ENCODE measurements at regions not wholly inside any gene's neighbourhood (a gene's known extent, or its start where the extent isn't known, plus 50 kb on each side); places are given as distances from the start of the nearest gene placed in this dataset.
A peak's percentile ranks its signal among the peaks of the same experiment; 100 is the strongest.

DNA sequence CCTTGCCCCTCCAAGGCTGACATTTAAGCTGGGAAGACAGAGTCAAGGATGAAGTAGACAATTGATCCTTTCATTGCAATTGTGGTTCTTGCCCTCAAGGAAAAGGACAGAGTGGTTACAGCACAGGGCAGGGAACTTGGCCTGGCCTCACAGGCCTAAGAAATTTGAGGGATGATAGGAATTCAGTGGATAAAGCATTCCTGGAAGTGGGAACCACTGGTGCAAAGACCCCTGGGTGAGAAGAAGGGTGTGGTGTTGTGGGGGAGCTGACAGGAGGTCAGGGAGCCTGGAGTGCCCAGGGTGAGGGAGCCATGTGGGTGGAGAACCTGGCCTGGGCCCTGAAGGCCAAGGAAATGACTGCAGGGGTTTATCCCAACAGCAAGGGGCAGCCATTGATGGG is 287.4 kb downstream of the UACA start:
- no peak for DNase-seq (ENCODE audit: low read depth in 2 of 3, low spot score in 1 of 3)

GRCh38 chr15:70475407-70475781 is 288.0 kb downstream of the UACA start:
- no peak for DNase-seq (ENCODE audit: low read depth in 2 of 3, low spot score in 1 of 3)

DNA sequence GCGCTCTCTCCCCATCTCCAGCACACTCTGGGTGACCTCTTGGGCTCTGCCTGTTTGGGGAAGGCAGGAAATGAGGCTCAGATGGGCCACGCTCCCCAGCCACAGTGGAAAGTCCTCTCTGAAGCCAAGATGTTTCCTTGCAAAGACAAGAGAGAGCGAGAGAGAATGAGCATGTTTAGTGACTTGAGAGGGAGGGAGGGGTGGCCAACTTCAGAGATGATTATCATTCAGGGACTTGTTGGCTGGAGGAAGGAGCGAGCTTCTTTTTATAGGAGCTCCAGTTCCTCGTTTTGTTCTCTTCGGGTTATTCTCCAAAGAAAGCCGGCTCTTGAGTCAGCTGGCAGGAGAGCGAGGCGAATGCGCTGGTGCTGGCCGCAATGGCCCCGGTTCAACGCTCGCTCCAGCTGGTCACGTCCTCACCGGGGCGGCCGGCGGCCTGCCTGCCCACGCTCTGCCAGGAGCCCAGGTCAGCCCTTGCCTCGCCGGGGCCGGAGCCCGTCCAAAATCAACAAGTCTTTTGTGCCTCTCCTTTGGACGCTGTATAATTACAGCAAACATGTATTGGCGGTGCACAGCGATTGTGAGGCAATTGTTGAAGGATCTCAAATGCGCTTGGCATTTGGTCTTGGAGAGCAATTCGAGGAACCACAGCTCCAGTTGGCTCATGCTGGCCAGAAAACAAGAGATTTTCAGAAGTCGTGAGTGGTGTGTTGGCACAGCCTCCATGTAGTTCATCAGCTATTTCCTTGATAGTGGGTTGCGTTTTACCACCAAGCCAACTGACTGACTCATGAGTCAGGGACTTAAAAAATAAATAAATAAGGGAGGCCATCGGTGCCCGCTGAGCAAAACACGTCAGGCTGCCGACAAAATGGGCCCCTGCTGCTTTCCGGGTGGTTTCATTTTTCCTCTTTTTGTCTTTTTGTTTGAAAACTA is 288.6 kb downstream of the UACA start:
- DNase-seq (ENCODE audit: low read depth in 2 of 3, low spot score in 1 of 3) = no peak

- DNase-seq (ENCODE audit: low read depth in 2 of 3, low spot score in 1 of 3) = no peak
These were observed 289.6 kb downstream of the UACA start for GRCh38 chr15:70473581-70474370.

DNA sequence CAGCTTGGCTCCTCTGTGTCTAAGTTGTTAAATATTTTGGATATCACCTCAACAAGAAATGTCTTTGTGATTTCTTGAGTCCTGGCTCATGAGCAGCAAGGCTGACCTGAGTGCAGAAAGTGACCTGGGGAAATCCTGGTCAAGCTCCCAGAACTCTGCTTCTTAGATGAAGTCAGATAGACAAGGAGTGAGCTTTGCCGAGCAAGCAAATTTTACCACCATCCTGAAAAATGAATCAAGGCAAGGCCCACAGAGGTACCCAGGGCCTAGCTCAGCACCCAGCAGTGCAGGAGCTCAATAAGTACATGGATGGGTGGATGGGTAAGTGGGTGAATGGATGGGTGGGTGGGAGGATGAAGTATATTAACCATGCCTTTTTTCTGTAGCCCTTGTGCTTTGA is 291.8 kb downstream of the UACA start:
- no peak for DNase-seq (ENCODE audit: low read depth in 2 of 3, low spot score in 1 of 3)

GRCh38 chr15:70470556-70471191 is 292.7 kb downstream of the UACA start:
- DNase-seq (ENCODE audit: low read depth in 2 of 3, low spot score in 1 of 3) = no peak

- DNase-seq (ENCODE audit: low read depth in 2 of 3, low spot score in 1 of 3) = no peak
These were observed 293.5 kb downstream of the UACA start for GRCh38 chr15:70469651-70470555.

DNA sequence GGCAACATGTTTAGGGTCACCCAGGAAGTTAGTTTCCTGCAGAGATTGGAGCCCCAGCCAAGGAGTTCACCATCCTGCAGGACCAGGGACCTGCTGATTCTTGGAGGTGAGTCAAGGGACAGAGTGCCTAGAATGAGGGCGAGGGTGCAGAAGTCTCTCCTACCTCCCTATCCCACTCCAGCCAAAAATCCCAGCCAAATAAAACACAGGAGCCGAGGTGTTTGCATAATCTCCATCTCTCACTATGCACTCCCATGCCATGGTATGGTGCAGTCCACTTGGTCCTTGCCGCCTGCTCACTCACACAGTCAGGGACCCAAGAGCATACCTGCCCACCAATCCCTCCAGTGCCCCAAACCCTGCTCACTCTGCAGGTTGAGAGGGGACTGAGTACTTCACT is 294.2 kb downstream of the UACA start:
- no peak for DNase-seq (ENCODE audit: low read depth in 2 of 3, low spot score in 1 of 3)

DNA sequence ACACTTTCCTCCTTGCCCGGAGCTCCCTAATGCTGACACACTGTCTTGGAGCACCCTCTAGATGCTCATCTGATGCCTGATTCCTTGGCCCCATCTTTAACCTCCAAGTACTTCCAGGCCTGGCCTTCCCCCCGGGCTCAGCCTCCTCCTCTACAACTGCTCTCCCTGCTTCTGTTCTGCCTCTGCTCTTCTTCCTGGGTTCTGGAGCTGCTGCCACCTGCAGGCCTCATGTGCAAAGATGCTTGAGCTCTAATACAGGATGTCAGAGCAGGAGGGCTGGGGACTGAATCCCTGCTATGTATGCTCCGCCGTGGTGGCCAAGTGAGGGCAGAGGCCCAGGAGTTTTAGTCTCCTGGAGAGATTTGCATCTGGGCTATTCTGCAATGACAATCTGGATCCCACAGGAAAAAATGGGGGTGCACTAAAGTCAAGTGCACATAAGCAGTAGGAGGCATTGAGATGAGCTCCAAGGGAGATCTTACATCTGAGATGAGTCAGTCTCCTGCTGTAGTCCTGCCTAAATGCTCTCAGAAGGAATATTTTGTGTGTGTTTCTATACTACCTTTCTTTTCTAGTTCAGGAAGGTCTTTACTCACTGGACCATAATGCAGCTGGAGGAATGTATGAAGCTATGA is 296.3 kb downstream of the UACA start:
- peak in 1 of 3 donors; percentile 34 for DNase-seq (ENCODE audit: low read depth in 2 of 3, low spot score in 1 of 3)

GRCh38 chr15:70466305-70466704 is 297.1 kb downstream of the UACA start:
- DNase-seq (ENCODE audit: low read depth in 2 of 3, low spot score in 1 of 3) = no peak

DNA sequence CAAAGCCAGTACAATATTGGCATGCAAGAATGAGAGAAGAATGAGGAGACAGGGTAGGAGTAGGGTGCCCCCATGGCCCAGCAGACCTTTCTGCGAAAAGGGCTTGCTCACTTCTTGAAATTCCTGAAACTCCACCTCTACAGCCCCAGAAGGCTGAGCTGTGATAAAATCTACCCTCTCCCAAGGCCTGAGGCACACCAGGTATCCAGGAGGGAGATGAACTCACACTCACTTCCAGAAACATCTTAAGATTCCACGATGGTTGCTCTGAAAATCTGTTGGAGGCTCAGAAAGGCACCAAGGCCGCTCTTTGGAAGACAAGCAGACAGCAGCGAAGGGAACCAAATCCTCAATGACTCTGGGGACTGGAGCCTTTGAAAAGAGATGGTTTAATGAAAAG is 297.5 kb downstream of the UACA start:
- no peak for DNase-seq (ENCODE audit: low read depth in 2 of 3, low spot score in 1 of 3)

GRCh38 chr15:70463453-70463834 is 299.9 kb downstream of the UACA start:
- DNase-seq (ENCODE audit: low read depth in 2 of 3, low spot score in 1 of 3) = no peak

- no peak for DNase-seq (ENCODE audit: low read depth in 2 of 3, low spot score in 1 of 3)
These were observed 301.4 kb downstream of the UACA start for GRCh38 chr15:70461992-70462391.

DNA sequence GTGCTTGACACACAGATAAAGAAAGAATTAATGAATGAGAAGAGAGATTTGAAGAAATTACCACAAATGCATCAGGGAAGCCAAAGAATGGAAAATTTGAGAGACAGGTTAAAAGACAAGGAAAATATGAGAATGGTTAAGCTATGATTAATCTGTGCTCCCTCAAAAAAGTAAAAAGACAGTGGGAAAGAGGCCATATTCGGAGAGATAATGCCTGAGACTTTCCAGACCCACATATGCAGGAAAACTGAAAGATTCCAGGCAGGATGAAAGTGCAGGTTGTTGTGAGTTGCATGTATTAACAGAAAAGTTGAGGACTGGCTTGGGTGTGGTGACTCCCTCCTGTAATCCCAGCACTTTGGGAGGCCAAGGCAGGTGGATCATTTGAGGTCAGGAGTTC is 302.3 kb downstream of the UACA start:
- DNase-seq (ENCODE audit: low read depth in 2 of 3, low spot score in 1 of 3) = no peak

DNA sequence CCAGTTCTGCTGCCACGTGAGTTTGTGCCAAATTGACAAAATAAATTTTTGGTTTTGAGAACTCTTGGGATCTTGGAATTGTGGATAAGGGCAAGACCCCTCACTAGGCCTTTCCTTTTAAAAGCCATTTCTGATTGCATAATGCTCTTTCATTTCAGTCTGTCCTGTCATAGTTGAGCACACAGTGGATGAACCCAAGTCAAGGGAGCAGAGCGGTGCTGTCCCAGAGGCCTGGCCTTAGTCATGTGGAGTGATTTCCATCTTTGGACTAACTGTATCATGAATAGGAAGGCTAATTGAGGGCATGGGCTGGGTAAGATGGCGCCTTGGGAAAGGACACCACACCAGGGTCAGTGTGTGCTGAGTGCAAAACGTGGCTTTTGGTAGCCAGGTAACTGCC is 304.0 kb downstream of the UACA start:
- DNase-seq (ENCODE audit: low read depth in 2 of 3, low spot score in 1 of 3) = no peak

DNA sequence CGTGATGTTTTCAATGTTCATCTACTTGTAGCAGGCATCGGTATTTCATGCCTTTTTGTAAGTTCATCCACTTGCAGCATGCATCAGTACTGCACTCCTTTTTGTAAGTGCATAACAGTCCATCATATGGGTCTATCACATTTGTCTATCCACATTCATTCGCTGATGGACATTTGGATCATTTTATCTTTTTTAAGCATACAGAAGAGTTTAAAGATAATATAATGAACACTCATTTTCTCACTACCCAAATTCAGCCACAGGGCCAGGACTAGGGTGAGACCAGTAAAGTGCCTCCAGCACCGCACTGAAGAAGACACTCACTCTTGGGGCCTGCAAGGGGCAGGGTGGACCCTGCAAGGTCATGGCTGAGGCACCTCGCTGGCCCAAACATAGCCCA is 309.6 kb downstream of the UACA start:
- no peak for DNase-seq (ENCODE audit: low read depth in 2 of 3, low spot score in 1 of 3)

- DNase-seq (ENCODE audit: low read depth in 2 of 3, low spot score in 1 of 3) = no peak
These were observed 310.1 kb downstream of the UACA start for GRCh38 chr15:70453238-70453637.

- DNase-seq (ENCODE audit: low read depth in 2 of 3, low spot score in 1 of 3) = peak in 1 of 3 donors; percentile 11
These were observed 311.3 kb downstream of the UACA start for GRCh38 chr15:70451821-70452653.

DNA sequence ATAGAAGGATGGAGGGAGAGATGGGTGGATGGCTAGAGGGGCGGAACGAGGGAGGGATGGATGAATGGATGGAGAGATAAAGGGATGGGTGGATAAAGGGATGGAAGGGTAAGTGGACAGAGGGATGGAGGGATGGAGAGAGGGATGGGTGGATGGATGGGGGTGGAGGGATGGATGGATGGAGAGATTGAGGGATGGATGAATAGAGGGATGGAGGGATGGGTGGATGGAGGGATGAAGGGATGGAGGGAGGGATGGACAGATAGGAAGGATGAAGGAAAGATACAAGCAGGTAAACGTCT is 313.3 kb downstream of the UACA start:
- no peak for DNase-seq (ENCODE audit: low read depth in 2 of 3, low spot score in 1 of 3)

Data from stimulated activated CD4-positive, alpha-beta T cell treated with anti-CD3 and anti-CD28 coated beads, Interleukin-12 subunit alpha, Interleukin-12 subunit beta, amount 100 ng/mL, for 48 hours (primary cell).